ENCODE measurements at regions not wholly inside any gene's neighbourhood (a gene's known extent, or its start where the extent isn't known, plus 50 kb on each side); places are given as distances from the start of the nearest gene placed in this dataset.
"Not testable (repeated sequence)": the region's sequence is repeated elsewhere in the genome, so short reads cannot be mapped to it uniquely, and the experiment has no call there.

DNA sequence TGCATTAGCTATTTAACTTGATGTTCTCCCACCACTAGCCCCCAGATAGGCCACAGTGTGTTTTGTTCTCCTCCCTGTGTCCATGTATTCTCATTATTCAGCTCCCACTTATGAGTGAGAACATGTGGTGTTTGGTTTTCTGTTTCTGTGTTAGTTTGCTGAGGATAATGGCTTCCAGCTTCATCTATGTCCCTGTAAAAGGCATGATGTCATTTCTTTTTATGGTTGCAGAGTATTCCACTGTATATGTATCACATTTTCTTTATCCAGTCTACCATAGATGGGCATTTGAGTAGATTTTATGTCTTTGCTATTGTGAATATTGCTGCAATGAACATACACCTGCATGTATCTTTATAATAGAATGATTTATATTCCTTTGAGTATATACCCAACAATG, 487.7 kb downstream of the CBLN4 start:
- TF ChIP-seq, protein P1, sequence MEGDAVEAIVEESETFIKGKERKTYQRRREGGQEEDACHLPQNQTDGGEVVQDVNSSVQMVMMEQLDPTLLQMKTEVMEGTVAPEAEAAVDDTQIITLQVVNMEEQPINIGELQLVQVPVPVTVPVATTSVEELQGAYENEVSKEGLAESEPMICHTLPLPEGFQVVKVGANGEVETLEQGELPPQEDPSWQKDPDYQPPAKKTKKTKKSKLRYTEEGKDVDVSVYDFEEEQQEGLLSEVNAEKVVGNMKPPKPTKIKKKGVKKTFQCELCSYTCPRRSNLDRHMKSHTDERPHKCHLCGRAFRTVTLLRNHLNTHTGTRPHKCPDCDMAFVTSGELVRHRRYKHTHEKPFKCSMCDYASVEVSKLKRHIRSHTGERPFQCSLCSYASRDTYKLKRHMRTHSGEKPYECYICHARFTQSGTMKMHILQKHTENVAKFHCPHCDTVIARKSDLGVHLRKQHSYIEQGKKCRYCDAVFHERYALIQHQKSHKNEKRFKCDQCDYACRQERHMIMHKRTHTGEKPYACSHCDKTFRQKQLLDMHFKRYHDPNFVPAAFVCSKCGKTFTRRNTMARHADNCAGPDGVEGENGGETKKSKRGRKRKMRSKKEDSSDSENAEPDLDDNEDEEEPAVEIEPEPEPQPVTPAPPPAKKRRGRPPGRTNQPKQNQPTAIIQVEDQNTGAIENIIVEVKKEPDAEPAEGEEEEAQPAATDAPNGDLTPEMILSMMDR (conservative IDR thresholded peaks at IDR 0.05; ENCODE audit: low read length) = not testable (repeated sequence)
- TF ChIP-seq EZH2phosphoT487 (IDR thresholded peaks at IDR 0.05; ENCODE audit: borderline replicate concordance) = not testable (repeated sequence)
